ENCODE measurements at regions not wholly inside any gene's neighbourhood (a gene's known extent, or its start where the extent isn't known, plus 50 kb on each side); places are given as distances from the start of the nearest gene placed in this dataset.
"Not testable (repeated sequence)": the region's sequence is repeated elsewhere in the genome, so short reads cannot be mapped to it uniquely, and the experiment has no call there.

DNA sequence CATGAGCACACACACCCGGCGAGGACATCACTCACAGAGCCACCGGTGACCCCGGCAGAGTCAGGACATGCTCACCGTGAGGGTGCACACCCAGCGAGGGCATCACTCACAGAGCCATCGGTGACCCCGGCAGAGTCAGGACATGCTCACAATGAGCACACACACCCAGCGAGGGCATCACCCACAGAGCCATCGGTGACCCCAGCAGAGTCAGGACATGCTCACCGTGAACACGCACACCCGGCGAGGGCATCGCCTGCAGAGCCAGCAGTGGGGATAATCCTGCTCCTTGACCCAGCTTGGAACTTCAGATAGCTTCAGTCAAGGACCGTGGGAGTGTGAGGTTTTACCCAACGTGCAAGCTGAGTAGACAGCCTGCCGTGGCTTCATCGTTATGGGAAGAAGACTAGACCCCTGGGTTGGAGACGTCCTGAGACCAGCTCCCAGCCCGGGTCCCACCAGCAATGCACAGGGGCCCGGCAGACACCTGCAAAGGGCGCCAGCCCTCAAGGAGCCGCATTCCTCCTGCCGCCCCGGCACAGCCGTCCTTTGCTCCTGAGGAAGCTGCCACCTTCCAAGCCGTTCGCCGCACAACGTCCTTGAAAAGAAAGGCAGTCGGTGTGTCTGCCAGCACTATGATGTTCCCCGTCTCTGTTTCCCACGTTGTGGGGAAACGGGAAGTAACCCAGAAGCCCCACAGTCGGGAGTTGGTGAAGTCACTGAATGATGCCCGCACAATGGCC, 192.3 kb downstream of the DLL1 start:
- DNase-seq (ENCODE audit: low read depth in 3 of 3): no peak

DNA sequence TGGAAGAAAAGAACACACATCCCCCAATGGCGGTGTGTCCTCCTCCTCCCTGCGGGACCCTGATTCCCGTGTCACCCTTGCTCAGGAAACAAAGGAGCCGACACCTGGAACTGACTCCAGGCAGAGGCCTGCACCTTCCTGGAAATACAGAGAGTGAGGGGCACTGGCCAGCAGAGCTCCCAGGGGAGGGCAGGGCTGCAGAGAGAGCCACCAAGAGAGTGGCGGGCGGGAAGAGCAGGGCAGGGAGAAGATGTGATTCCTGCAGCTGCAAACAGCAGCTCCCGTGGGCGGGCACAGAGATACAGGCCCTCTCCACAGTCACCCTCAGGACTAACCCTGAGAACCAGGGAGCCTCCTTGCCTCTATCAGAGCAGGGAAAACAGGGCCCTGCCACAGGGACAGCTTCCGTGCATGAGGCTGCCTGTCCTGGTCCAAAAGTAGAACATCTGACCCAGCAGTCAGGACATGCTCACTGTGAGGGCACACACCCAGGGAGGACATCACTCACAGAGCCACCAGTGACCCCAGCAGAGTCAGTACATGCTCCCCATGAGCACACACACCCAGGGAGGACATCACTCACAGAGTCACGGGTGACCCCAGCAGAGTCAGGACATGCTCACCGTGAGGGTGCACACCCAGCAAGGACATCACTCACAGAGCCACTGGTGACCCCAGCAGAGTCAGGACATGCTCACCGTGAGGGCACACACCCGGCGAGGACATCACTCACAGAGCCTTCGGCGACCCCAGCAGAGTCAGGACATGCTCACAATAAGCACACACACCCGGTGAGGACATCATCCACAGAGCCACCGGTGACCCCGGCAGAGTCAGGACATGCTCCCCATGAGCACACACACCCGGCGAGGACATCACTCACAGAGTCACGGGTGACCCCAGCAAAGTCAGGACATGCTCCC, 193.1 kb downstream of the DLL1 start:
- DNase-seq (ENCODE audit: low read depth in 3 of 3): no peak

DNA sequence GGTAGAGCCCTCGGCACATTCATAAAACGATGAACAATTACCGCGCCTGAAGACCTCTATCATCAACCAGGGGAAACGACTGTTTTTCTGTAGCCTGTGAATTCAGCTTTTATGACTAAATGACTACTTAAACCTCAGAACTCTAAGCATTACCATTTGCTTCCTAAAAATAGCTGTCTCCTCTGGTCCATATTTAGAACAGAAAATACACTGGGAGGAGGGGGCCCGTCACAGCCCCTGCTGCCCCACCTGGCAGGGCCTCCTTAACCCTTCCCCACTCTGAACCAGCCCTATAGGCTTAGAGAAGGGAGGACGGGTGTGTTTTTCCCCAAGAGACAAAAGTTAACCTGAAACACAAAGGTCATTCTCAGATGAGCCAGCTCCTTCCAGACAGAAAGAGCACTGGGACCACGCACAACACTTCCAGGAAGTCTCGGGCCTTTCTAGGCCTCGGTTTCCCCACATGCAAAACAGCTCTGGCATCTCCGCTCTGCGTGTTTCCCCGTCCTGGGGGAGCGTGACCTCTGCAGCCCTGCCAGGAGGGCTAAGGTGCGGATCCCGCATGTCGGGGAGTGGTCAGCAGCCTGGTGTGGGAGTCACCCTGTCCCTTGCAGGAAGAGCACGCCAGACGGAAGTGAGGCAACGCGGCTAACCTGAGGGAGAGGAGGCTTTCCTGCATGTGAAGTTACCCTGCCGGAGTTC, 193.9 kb downstream of the DLL1 start:
- no peak for DNase-seq (ENCODE audit: low read depth in 3 of 3)

DNA sequence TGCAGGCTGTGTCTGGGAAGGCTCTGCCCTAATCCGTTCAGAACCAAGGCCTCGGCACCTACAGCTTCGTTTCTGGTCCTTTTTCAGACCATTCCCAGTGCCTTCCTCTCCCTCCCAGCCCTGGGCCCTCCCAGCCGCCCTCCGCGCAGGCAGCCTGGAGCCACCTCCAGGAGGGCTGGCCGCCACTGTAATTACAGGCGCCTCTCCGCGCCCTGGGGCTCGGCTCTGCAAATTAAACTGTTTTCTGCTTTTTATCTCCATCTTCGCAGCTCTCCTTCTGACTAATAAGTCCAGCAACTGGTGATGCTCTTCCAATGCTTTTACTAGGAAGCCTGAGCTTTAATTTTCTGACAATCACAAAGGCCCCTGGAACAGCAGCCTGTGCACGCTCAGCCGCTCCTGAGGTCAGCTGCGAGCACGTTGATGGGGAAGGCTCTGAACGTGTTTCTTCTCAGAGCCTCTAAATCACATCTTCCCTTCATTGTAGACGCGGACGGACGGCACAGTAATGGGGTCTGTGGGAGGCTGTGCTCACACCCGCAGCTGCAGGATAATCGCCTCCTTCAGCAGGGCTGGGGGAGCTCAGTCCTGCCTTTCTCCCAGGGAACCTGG, 194.6 kb downstream of the DLL1 start:
- no peak for DNase-seq (ENCODE audit: low read depth in 3 of 3)

DNA sequence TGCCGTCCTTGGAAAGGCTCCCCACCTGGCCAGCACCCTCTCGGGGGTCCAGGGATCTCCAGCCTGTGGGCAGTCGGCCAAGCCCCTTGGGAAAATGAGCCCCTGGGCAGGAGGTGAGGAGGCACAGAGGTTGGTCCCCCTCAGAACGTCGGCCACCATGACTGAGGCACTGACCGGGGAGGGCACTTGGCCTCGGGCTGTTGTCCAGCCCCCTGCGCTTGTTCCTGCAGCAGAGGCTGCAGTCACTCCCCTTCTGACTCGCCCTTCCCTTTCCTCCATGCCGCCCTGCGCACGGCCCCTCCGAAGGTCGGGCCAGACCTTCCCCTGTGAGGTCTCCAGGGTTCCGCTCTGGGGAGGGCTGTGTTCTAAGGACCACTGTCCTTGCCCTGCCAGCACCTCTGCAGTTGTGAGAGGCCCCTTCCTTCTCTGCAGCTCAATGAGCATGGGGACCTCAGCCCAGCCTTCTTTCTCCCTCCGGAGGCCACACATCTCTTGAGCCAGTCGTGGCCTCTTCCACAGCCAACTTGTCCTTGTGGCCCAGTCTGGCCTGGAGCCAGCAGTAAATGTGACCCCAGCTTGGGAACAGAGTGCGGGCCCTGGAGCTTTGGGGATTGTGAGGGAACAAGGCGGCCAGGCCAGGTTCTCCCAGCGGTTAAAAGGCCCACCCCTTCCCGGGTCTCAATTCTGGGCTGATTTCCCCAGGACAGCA, 195.5 kb downstream of the DLL1 start:
- no peak for DNase-seq (ENCODE audit: low read depth in 3 of 3)

DNA sequence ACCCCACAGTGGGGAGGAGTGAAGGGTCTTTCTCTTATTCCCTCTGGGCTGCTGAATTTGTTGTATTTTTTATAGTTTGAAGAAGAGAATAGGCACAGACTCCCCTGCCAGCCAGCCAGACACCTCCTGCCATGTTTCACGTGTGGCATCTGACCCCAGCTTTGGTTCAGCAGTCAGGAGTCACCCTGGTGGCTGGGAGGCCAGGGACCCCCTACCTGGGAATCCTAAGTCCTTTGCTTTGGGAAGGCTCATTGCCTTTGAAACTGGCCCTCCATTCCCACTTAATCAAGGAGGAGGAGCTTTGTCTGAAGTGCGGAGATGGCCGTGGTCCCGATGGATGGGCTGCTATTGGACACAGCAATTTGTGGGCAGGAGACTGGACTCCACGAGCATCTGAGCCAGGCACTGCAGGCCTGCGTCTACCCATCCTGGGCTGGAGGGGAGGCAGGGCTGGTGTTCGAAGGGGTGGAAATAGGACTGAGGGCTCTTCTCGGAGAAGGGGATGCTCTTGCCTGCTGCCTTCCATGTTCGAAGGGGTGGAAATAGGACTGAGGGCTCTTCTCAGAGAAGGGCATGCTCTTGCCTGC, 196.1 kb downstream of the DLL1 start:
- DNase-seq (ENCODE audit: low read depth in 3 of 3): no peak

DNA sequence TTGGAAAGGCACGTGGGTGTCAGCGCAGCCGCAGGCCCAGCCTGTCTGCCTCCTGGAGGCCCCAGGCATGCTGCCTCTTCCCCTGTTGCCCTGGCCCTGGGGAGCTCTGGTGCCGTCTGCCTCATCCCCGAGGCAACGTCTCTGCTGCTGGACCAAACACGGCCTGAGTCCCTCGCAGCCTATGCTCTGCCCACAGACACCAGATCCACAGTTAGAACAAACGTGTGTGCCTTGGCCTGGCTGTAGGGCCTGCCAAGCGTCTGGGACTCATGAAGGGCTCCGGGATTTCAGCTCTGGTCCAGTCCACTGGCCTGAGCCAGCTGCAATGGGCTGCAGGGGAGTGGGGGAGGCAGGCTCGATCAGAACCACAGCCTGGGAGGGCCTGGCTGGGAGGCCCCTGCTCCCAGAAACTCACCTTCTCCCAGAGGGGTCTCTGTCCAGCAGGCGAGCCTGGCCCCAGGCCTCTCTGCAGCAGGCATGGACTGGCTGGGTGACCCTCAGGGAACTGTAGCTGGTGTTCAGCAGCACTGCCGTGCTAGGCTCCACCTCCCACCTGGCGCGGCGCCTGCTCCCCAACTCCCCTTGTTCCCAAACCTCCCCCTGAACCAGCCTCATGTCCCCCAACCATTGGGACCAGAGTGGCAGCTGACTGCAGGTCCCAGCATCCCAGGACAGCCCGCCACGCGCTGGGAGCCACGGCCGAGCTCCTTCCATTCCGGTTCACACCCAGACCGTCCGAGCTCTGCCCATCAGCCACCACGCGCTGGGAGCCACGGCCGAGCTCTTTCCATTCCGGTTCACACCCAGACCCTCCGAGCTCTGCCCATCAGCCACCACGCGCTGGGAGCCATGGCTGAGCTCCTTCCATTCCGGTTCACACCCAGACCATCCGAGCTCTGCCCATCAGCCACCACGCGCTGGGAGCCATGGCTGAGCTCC, 197.0 kb downstream of the DLL1 start:
- DNase-seq (ENCODE audit: low read depth in 3 of 3): no peak

DNA sequence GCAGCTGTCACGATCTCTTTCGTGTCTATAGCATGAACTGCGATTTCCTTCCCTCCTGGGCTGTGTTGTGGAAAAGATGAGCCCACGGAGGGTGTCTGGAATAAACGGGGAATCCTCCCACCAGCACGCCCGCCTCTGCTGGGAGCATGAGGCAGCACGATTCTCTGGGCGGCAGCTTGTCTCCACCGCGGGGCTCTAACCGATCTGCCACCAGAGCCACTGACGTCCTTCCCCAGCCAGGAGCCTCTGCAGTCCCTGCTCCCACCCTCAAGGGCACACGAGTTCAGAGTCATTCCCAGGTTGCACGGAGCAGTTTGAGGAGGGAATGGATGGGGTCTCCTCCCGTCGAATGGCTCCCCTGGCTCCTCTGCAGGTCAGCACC, 197.6 kb downstream of the DLL1 start:
- DNase-seq (ENCODE audit: low read depth in 3 of 3): no peak

DNA sequence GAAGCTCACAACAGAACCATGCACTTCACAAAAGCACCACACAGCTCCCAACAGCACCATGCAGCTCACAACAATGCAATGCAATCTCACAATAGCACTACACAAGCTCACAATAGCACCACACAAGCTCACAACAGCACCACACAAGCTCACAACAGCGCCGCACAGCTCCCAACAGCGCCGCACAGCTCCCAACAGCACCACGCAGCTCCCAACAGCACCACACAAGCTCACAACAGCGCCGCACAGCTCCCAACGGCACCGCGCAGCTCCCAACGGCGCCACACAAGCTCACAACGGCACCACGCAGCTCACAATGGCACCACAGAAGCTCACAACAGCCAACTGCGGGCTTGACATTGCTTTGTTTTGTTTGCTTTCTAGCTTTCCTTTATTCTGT, 198.1 kb downstream of the DLL1 start:
- DNase-seq (ENCODE audit: low read depth in 3 of 3): no peak

DNA sequence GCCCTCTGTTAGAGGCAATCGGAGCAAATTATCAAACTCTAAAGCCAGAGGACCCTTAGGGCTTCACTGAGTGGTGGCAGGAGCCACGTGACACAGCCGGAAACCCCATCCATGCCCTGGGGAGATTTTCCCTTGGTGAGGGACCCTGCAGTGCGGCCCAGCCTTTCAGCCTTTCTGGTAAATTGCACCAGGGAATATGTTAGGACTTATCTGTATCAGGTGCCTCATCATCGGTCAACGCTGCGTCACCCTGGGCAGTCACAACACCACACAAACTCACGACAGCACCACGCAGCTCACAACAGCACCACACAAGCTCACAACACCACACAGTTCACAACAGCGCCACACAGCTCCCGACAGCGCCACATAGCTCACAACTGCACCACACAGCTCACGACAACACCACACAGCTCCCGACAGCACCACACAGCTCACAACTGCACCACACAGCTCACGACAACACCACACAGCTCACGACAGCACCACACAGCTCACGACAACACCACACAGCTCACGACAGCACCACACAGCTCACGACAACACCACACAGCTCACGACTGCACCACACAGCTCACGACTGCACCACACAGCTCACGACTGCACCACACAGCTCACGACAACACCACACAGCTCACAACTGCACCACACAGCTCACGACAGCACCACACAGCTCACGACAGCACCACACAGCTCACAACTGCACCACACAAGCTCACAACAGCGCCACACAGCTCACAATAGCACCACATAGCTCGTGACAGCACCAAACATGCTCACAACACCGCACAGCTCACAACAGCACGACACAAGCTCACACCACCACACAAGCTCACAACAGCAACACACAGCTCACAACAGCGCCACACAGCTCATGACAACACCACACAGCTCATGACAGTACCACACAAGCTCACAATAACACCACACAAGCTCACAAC, 199.0 kb downstream of the DLL1 start:
- no peak for DNase-seq (ENCODE audit: low read depth in 3 of 3)

DNA sequence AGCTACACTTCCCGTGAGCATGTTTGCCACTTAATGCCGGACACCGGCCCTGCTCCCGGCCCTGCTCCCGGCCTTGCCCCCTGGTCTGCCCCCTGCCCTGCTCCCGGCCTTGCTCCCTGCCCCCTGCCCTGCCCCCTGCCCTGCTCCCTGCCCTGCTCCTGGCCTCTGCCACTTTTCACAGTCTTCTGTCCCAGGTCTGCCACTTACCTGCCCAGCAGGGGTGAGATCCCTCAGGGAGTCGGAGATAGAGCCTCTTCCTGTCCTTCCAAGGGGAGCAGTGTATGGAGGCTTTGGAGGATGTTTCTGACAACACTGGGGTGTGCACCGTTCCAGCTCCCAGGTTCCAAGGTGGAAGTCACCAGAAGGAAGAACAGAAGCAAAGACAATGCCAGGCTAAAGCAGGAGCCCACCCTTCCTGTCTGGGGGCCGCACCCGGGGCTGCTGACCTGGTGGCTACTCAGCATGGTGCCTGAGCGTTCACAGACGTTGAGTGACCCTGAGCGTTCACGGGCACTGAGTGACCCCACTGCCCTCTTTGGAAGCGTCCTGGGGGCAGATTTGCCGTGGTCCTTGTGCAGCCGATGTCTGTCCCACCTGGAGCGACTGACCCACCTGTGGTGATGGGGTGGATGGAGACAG, 199.8 kb downstream of the DLL1 start:
- no peak for DNase-seq (ENCODE audit: low read depth in 3 of 3)

DNA sequence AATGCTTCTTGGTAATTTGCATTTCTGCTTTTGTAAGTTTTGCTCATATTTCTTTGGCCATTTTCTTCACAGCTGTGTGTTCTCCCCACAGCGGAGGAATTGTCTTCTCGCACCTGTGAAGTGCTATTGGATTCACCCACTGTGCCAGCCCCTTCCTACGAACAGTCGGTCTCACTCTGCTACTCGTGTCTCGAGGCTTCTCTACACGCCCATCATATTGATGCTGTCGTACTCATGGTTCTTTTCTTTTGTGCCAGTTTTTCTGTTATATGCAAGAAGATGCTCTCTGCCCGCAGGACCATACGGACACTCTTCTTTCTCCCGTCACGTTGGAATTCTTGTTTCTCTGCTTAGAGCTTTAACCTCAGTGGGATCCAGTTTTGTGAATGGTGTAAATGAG, 200.3 kb downstream of the DLL1 start:
- no peak for DNase-seq (ENCODE audit: low read depth in 3 of 3)

DNA sequence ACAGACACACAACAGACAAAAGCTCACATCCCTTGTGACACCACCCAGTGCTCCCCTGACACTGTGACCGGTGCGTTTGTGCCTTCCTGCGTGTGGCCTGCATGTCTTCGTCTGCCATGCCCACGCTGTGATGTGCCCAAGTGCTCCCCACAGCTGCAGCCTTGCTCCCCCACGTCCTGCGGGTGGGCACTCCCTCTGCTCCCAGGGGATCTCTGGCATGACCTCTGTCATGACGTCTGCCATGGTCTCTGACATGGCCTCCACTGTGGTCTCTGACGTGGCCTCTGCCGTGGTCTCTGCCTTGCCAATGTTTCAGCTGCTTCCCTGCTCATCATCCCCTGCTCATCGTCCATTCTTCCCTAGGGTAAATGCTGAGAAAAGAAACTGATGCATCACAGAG, 200.9 kb downstream of the DLL1 start:
- DNase-seq (ENCODE audit: low read depth in 3 of 3): no peak

DNA sequence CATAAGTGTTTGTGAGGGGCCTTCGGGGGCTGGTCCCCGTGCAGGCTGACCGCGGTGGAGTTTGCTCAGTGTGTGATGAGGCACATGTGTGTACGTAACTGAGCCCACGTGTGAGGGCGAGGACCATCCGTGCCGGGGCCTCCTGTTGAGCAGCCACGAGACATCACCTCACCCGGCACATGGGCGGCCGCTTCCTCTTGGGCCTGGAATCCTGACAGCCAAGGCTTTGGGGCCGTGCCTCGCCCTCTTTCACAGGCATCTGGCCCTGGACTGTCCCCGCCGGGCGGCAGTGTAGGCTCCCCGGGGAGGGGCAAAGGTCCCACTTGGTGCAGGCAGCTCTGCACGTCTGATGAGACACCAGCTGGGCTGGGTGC, 202.3 kb downstream of the DLL1 start:
- no peak for DNase-seq (ENCODE audit: low read depth in 3 of 3)

DNA sequence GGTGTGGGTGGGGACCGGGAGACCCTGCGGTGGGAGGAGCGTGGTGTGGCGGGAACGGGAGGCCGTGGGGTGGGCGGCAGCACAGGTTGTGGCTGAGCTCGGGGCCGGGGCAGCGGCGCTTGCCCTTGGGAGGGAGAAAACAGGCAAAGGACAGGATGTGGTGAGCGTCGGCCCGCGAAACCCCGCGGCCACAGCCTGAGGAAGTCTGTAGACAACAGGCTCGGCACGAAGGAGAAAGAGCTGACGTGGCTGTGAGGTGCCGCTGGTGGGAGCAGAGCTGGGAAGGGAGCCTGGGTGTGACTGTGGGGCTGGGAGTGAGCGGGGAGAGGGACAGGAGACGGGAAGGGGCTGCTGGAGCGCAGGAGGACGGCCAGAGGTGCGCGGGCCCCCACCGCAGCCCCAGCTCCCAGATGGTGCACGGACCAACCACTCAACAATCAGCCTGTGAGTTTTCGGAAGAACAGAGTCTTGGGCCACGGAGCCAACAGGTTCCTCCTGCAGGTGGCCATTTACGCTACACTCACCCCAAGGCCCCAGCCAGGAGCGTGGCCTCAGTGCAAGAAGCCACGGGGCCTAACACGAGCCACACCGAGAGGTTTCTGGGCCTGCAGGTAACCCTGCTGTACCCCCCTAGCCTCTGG, 202.8 kb downstream of the DLL1 start:
- peak in 1 of 3 experiments; percentile 23 for DNase-seq (ENCODE audit: low read depth in 3 of 3)

DNA sequence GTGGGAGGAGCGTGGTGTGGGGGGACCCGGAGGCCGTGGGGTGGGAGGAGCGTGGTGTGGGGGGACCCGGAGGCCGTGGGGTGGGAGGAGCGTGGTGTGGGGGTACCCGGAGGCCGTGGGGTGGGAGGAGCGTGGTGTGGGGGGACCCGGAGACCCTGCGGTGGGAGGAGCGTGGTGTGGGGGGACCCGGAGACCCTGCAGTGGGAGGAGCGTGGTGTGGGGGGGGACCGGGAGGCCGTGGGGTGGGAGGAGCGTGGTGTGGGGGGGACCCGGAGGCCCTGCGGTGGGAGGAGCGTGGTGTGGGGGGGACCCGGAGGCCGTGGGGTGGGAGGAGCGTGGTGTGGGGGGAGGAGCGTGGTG, 203.5 kb downstream of the DLL1 start:
- DNase-seq (ENCODE audit: low read depth in 3 of 3): not testable (repeated sequence)

DNA sequence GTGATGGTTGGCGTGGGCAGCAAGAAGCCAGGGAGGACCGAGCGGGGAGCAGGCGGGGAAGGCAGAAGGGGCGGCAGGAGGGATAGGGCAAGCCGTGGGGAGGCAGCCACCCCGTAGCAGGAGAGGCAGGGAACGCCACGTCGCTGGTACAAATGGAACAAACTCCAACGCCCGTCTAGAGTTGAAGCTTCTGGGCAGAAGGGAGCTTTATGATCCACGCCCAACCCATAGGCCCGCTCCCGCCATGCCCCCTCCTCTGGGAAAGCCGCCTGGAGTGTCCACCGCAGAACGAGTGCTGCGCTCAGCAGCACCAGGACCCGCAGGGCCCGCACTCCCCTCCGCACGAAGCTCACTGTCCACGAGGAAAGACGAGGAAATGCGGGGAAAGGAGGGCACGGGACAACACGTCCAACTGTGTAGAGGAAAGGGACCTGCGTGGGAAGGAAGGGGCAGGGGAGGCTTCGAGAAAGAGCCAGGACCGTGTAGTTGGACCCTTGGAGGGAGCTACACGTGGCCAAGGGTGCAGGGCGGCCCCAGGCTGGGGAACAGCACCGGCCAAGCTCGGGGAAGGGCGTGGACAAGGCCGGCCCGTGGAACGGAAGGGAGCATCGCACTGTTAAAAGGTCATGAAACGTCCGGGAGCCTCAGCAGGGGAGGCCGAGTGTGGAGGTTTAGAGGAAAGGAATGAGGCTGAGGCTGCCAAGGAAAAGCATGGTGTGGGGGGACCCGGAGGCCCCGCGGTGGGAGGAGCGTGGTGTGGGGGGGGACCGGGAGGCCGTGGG, 204.0 kb downstream of the DLL1 start:
- no peak for DNase-seq (ENCODE audit: low read depth in 3 of 3)

Measured in stimulated activated CD4-positive, alpha-beta T cell treated with anti-CD3 and anti-CD28 coated beads, TNF-alpha, amount 100 ng/mL, for 4 hours (primary cell).